DOHH2 (cell line): ENCODE measurements at regions not wholly inside any gene's neighbourhood (a gene's known extent, or its start where the extent isn't known, plus 50 kb on each side); places are given as distances from the start of the nearest gene placed in this dataset.

Source experiments
- EZH2phosphoT487 ChIP-seq: fragments of 200-600 bp; sonication (generic); IDR thresholded peaks from 2 replicates; pipeline ENCODE4 v1.6.1; 2017; ENCODE audit warnings: borderline replicate concordance, mild to moderate bottlenecking, antibody characterized with exemption, low read length, moderate library complexity, mixed read lengths
- TF ChIP-seq, protein P1 (sequence below): fragments of 200-600 bp; sonication (generic); IDR thresholded peaks from one replicate; pipeline ENCODE4 v1.5.1; 2014; ENCODE audit warnings: antibody characterized with exemption, mild to moderate bottlenecking, low read depth, low read length; ENCODE audit not compliant: poor library complexity, severe bottlenecking

DNA sequence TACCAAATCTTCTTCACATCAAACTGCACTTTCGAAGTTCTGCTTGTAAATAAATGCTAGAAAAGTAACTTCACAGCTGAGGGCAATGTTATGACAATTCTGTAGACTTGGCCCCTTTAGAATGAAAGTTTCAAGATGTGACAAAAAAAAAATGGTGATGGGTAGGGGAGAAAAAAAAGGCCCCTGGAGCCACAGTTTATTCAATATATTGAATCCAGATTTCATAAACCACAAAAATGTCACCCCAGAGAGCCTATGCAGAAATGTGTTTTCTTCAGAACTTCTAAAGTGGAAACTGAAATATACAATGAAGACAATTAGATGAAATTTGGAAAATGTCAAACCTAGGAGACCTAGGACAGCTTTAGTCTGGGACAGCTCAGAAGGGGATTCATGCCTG, 143.1 kb downstream of the EDN3 start:
- TF ChIP-seq, protein P1, sequence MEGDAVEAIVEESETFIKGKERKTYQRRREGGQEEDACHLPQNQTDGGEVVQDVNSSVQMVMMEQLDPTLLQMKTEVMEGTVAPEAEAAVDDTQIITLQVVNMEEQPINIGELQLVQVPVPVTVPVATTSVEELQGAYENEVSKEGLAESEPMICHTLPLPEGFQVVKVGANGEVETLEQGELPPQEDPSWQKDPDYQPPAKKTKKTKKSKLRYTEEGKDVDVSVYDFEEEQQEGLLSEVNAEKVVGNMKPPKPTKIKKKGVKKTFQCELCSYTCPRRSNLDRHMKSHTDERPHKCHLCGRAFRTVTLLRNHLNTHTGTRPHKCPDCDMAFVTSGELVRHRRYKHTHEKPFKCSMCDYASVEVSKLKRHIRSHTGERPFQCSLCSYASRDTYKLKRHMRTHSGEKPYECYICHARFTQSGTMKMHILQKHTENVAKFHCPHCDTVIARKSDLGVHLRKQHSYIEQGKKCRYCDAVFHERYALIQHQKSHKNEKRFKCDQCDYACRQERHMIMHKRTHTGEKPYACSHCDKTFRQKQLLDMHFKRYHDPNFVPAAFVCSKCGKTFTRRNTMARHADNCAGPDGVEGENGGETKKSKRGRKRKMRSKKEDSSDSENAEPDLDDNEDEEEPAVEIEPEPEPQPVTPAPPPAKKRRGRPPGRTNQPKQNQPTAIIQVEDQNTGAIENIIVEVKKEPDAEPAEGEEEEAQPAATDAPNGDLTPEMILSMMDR: no peak
- no peak for TF ChIP-seq EZH2phosphoT487
